GM18861 (cell line): ENCODE measurements at regions not wholly inside any gene's neighbourhood (a gene's known extent, or its start where the extent isn't known, plus 50 kb on each side); places are given as distances from the start of the nearest gene placed in this dataset.

Source experiments
- ATAC-seq: cut with Tn5 transposase; IDR thresholded peaks from one replicate; pipeline ENCODE4 v1.9.1; 2021; ENCODE audit not compliant: unreplicated experiment

- ATAC-seq = no peak
Observed at GRCh38 chr9:109830545-109830944, 50.5 kb downstream of the PALM2AKAP2 start.

- no peak for ATAC-seq
Observed at GRCh38 chr9:109831998-109832658, 52.1 kb downstream of the PALM2AKAP2 start.

- no peak for ATAC-seq
Observed at GRCh38 chr9:109834855-109835254, 54.9 kb downstream of the PALM2AKAP2 start.

GRCh38 chr9:109843641-109844040, 63.6 kb downstream of the PALM2AKAP2 start:
- ATAC-seq = no peak

GRCh38 chr9:109845226-109845625, 65.2 kb downstream of the PALM2AKAP2 start:
- no peak for ATAC-seq

- no peak for ATAC-seq
Observed at GRCh38 chr9:109846776-109847175, 66.8 kb downstream of the PALM2AKAP2 start.

GRCh38 chr9:109852556-109852955, 72.6 kb downstream of the PALM2AKAP2 start:
- ATAC-seq = no peak

GRCh38 chr9:109855540-109855939, 75.5 kb downstream of the PALM2AKAP2 start:
- no peak for ATAC-seq

- no peak for ATAC-seq
Observed at GRCh38 chr9:109856785-109857184, 76.8 kb downstream of the PALM2AKAP2 start.

- ATAC-seq = no peak
Observed at GRCh38 chr9:109857336-109857735, 77.3 kb downstream of the PALM2AKAP2 start.

GRCh38 chr9:109859447-109859846, 79.4 kb downstream of the PALM2AKAP2 start:
- ATAC-seq = no peak

- no peak for ATAC-seq
Observed at GRCh38 chr9:109860521-109860920, 80.5 kb downstream of the PALM2AKAP2 start.

GRCh38 chr9:109861499-109861898, 81.5 kb downstream of the PALM2AKAP2 start:
- no peak for ATAC-seq

GRCh38 chr9:109861918-109862317, 81.9 kb downstream of the PALM2AKAP2 start:
- no peak for ATAC-seq

GRCh38 chr9:109862452-109862851, 82.5 kb downstream of the PALM2AKAP2 start:
- no peak for ATAC-seq

GRCh38 chr9:109863961-109864360, 84.0 kb downstream of the PALM2AKAP2 start:
- ATAC-seq = no peak

GRCh38 chr9:109865521-109865920, 85.5 kb downstream of the PALM2AKAP2 start:
- ATAC-seq = no peak

GRCh38 chr9:109868207-109868606, 88.2 kb downstream of the PALM2AKAP2 start:
- ATAC-seq = no peak

GRCh38 chr9:109868722-109869121, 88.7 kb downstream of the PALM2AKAP2 start:
- no peak for ATAC-seq

GRCh38 chr9:109870365-109870764, 90.4 kb downstream of the PALM2AKAP2 start:
- ATAC-seq = no peak

GRCh38 chr9:109872901-109873300, 92.9 kb downstream of the PALM2AKAP2 start:
- no peak for ATAC-seq

- ATAC-seq = no peak
Observed at GRCh38 chr9:109875495-109876129, 95.6 kb downstream of the PALM2AKAP2 start.
